Suprapubic skin (tissue), 4 donors: ENCODE measurements at regions not wholly inside any gene's neighbourhood (a gene's known extent, or its start where the extent isn't known, plus 50 kb on each side); places are given as distances from the start of the nearest gene placed in this dataset.

Experiments used
- DNase-seq, 2 donors: peaks; one replicate each; pipeline ENCODE4 v3.0.0-alpha.2; 2019; ENCODE audit warnings: low spot score in 2 of 2
- H3K27ac ChIP-seq: fragments of 200-600 bp; sonication (generic); one replicate; pipeline ENCODE4 v1.5.1; 2019
- H3K27me3 ChIP-seq: fragments of 200-600 bp; sonication (generic); one replicate; pipeline ENCODE4 v1.5.1; 2019
- H3K36me3 ChIP-seq: fragments of 200-600 bp; sonication (generic); one replicate; pipeline ENCODE4 v1.5.1; 2019
- H3K4me1 ChIP-seq: fragments of 200-600 bp; sonication (generic); one replicate; pipeline ENCODE4 v1.5.1; 2019
- H3K4me3 ChIP-seq: fragments of 200-600 bp; sonication (generic); one replicate; pipeline ENCODE4 v1.5.1; 2019; ENCODE audit warnings: mild to moderate bottlenecking
- H3K9me3 ChIP-seq: fragments of 200-600 bp; sonication (generic); one replicate; pipeline ENCODE4 v1.5.1; 2019
- CTCF ChIP-seq, 2 donors: fragments of 200-600 bp in 1 of 2; fragments of 450-650 bp in 1 of 2; sonication (generic) in 1 of 2; IDR thresholded peaks; one replicate each; pipeline ENCODE4 v1.5.1; 2016 to 2019; ENCODE audit warnings: antibody characterized with exemption in 2 of 2, mild to moderate bottlenecking in 1 of 2, moderate library complexity in 1 of 2
- EP300 ChIP-seq: sonication (generic); formaldehyde crosslinking; IDR thresholded peaks from one replicate; pipeline ENCODE4 v1.6.1; 2017; ENCODE audit warnings: antibody characterized with exemption
- POLR2A ChIP-seq, 2 donors: fragments of 450-650 bp; IDR thresholded peaks; one replicate each; pipeline ENCODE4 v1.6.1; 2017; ENCODE audit warnings: antibody characterized with exemption in 2 of 2, mild to moderate bottlenecking in 2 of 2, moderate library complexity in 2 of 2
- POLR2AphosphoS5 ChIP-seq, 3 donors: sonication (generic); formaldehyde crosslinking; IDR thresholded peaks; one replicate each; pipeline ENCODE4 v1.6.1; 2017; ENCODE audit warnings: antibody characterized with exemption in 3 of 3
- WGBS: methylation state at CpG from one replicate; pipeline ENCODE4 v1.1.5; 2018; 5-methylcytosine and 5-hydroxymethylcytosine counted together

- no peaks in the 10 kb centered on the region for H3K4me1 ChIP-seq
- TF ChIP-seq CTCF (IDR thresholded peaks at IDR 0.05): no peak
- TF ChIP-seq EP300: no peak
- TF ChIP-seq POLR2A (IDR thresholded peaks at IDR 0.05): no peak
- no peak for TF ChIP-seq POLR2AphosphoS5 (IDR thresholded peaks at IDR 0.05)
- WGBS: 57% methylated on average over 4 of the region's 4 CpGs
These were observed 354.0 kb downstream of the FLRT2 start for GRCh38 chr14:85883966-85884365.

GRCh38 chr14:85883101-85883500, 353.2 kb downstream of the FLRT2 start:
- no peaks in the 10 kb centered on the region for H3K27me3 ChIP-seq
- TF ChIP-seq POLR2AphosphoS5 (IDR thresholded peaks at IDR 0.05): no peak
- no peak for TF ChIP-seq POLR2A (IDR thresholded peaks at IDR 0.05)
- no peak for TF ChIP-seq CTCF (IDR thresholded peaks at IDR 0.05)
- no peak for TF ChIP-seq EP300
- no peak for DNase-seq
- H3K4me3 ChIP-seq: no peak overlapping the region
- no peaks in the 10 kb centered on the region for H3K9me3 ChIP-seq
- no peak overlapping the region for H3K27ac ChIP-seq
- H3K36me3 ChIP-seq: no peaks in the 10 kb centered on the region
- no peaks in the 10 kb centered on the region for H3K4me1 ChIP-seq

More at GRCh38 chr14:85883966-85884365, 354.0 kb downstream of the FLRT2 start:
- Histone ChIP-seq H3K36me3 (no peaks in the 10 kb centered on the region), H3K27me3 (no peaks in the 10 kb centered on the region), H3K27ac (no peak overlapping the region), H3K9me3 (no peaks in the 10 kb centered on the region), H3K4me3 (no peak overlapping the region)
- DNase-seq: no peak

- no peak for TF ChIP-seq POLR2A (IDR thresholded peaks at IDR 0.05)
- no peak for TF ChIP-seq EP300
- TF ChIP-seq POLR2AphosphoS5 (IDR thresholded peaks at IDR 0.05): no peak
- no peak for TF ChIP-seq CTCF (IDR thresholded peaks at IDR 0.05)
- no peaks in the 10 kb centered on the region for H3K27me3 ChIP-seq
- WGBS: 93% methylated on average over 2 of the region's 2 CpGs
- no peaks in the 10 kb centered on the region for H3K36me3 ChIP-seq
- H3K4me3 ChIP-seq: no peak overlapping the region
- no peak overlapping the region for H3K27ac ChIP-seq
- no peak for DNase-seq
- H3K4me1 ChIP-seq: no peaks in the 10 kb centered on the region
- no peaks in the 10 kb centered on the region for H3K9me3 ChIP-seq
These were observed 352.0 kb downstream of the FLRT2 start for GRCh38 chr14:85881935-85882334.

- Histone ChIP-seq H3K9me3 (no peaks in the 10 kb centered on the region), H3K36me3 (no peaks in the 10 kb centered on the region), H3K27me3 (peaks cover 2% of the 10 kb centered on the region), H3K4me3 (no peak overlapping the region), H3K27ac (no peak overlapping the region), H3K4me1 (no peaks in the 10 kb centered on the region)
- DNase-seq: no peak
- WGBS: 88% methylated on average over 7 of the region's 7 CpGs
- TF ChIP-seq CTCF (IDR thresholded peaks at IDR 0.05) (no peak), POLR2A (IDR thresholded peaks at IDR 0.05) (no peak), EP300 (no peak)
These were observed 348.9 kb downstream of the FLRT2 start for GRCh38 chr14:85878874-85879273.

DNA sequence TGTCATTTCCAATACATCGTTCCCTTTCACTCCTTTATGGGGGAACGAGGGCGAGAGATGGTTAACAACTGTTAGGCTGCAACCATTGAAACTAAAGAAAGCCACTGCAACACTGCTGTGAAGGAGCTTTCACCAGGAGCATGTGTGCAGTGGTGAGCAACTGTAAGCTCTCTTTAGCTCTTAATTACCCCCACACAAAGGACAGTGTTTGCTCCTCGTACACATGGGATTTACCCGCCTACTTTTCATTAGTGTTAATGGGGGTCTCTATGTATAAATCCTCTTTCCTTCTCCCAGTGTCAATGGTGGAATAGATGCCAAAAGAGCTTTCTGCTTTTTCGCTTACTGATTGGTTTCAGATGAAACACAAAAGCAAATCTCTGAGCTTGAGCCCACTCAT, 343.1 kb downstream of the FLRT2 start:
- Histone ChIP-seq H3K4me3 (no peak overlapping the region), H3K9me3 (no peaks in the 10 kb centered on the region), H3K27ac (no peak overlapping the region), H3K36me3 (no peaks in the 10 kb centered on the region), H3K27me3 (peaks cover 2% of the 10 kb centered on the region), H3K4me1 (no peaks in the 10 kb centered on the region)
- 80% methylated on average over 6 of the region's 6 CpGs for WGBS
- DNase-seq: no peak
- TF ChIP-seq EP300 (no peak), POLR2A (IDR thresholded peaks at IDR 0.05) (no peak), CTCF (IDR thresholded peaks at IDR 0.05) (no peak), POLR2AphosphoS5 (IDR thresholded peaks at IDR 0.05) (no peak)
